G401.6 (cell line): ENCODE measurements at regions not wholly inside any gene's neighbourhood (a gene's known extent, or its start where the extent isn't known, plus 50 kb on each side); places are given as distances from the start of the nearest gene placed in this dataset.

Experiments
- FAIRE-seq: peaks from 2 replicates; lab custom pipeline; 2012; peaks lifted over from hg19 to GRCh38; lab: Jason Lieb, UNC

DNA sequence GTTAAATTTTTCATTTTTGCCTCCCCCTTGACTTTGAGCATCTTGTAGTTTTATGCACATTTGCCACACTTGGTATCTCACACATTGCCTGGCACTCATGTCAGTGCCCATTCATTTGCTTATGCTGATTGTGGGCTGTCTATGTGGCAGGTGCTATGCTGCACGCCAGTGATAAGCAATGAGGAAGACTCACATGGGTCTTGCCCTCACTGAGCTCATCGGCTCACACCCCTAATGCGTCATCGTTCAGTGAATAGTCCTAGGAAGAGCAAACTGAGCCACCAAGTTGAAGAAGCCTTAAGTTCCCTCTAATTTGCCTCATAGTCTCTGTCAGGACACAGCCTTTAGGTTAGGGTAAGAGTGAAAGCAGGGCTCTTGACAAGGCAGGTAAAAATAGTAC, 209.4 kb upstream of the IL12B start:
- no peak for FAIRE-seq

DNA sequence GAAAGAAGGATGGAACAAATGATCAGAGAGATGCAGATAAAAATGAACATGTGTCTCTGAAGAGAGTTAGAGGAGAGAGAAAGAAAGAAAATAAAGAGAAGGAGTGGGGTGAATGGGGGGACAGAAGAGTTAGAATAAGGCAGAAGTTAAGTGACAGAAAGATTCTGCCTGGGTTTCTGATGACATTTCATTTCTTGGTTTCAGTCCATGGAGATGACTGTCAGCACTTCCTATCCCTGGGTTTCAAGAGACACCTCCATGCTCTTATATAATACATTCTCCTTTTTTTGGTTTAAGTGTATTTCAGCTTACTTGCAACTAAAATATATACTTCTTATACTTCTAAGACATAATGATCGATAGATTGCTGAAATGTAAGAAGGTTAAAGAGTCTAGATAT, 213.0 kb upstream of the IL12B start:
- FAIRE-seq: no peak

DNA sequence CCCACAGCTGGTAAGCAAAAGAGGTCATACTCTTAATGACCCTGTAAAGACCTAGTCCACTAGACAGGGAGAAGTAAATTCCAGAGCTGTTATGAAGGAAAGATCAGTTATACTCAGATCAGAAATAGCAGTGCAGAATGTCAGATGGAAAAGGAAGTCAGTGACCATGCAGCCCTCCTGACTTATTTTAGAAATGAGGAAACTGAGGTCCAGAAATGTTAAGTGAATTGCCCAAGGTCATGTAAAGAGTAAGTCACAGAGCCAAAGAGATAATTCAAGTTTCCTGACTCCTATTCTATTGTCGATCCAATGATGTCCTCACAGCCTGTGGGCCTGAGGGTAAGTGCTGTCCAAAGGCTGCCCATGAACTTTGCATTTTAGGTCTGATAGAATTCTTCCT, 214.9 kb upstream of the IL12B start:
- FAIRE-seq: no peak

DNA sequence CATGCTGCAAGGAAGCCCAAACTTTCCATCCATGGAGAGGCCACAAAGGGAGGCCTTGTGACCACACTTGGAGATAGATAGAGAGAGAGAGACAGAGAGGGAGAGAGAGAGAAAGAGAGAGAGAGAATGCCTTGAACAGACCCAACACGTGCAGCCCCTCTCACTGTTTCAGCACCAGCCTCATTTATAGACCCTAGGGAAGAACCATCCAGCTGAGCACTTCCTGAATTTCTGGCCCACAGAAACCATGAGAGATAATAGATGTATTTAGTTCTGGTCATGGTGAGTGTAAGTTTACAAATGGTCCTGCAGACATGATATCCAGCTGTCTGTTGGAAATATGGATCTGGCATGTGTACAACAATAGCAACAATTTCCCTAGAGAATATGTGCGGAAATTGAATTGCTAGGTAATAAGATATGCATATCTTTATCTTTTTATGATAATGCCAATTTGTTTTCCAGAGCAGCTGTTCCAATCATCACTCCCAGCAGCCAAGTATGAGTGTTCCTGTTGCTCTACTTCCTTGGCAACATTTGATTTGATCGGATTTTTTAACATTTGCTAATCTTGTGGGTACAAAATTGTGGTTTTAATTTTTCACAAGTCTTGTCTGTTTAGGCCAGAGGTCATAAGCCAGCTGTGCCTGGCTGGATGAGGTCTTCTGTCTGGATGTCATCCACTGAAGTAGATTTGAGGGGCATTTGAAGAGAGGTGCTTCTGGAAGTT, 217.3 kb upstream of the IL12B start:
- no peak for FAIRE-seq

DNA sequence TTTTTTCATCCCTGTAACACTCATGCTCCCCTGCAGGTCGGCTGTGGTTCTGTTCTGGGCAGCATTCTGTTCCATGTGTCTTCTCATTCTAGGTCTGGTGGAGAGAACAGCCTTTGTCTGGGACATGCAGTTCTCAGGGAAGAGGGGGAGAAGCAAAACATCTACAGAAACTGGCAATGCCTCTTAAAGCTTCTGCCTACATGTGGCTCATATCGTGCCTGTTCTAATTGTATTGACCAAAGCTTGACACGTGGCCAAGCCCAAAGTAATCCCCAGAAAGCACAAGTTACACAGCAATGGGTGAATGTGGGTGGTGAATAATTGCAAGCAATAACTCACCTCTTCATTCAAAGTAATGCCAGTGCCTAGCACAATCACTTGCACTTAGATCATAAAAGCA, 218.2 kb upstream of the IL12B start:
- FAIRE-seq: no peak

DNA sequence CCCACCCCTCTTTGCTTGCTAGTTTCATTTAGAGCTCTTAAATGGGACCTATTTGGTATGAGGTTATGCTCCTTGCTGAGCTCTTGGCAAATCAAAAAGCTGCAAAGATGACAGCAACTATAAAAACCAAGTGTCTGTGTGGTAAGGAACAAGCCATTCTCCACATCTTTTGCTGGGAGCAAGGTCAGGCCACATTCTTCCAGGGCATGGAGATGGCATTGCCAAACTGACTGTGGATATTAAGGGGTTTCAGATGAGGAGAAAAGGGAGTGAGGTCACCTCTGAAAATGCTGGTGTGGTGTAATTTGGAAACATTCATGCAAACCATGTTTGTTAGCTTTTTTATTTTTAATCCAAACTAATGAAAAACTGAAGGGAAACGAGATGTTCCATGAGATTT, 218.8 kb upstream of the IL12B start:
- no peak for FAIRE-seq

DNA sequence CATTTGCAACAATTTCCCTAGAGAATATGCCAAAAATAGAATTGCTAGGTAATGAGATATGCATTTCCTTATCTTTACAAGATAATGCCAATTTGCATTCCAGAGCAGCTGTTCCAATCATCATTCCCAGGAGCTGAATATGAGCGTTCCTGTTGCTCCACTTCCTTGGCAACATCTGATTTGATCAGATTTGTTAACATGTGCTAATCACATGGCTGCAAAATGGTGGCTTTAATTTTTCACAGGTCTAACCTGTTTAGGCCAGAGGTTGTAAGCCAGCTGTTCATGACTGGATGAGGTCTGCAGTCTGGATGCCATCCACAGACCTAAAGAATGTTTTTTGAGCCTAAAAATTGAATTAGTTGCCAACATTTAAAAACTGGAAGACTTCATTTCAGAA, 220.7 kb upstream of the IL12B start:
- FAIRE-seq: no peak

DNA sequence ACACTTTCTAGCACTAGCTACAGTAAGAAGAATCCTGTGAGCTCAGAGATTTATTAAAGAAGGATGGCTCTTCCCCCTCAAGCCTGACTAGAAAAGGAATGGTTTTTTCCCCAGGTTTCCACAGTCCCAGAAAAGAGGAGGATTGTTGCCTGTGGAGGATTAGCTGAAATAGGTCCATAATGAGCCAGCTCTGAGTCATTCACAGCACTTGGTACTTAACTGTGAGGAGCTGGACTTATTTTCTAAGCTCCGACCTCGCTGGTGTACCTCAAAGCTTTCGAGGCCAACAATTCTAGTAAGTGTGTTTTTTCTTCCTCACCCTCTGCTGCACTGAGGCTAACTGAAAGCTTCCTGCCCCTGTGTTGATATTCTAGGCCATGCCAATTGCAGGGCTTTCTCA, 222.5 kb upstream of the IL12B start:
- no peak for FAIRE-seq

DNA sequence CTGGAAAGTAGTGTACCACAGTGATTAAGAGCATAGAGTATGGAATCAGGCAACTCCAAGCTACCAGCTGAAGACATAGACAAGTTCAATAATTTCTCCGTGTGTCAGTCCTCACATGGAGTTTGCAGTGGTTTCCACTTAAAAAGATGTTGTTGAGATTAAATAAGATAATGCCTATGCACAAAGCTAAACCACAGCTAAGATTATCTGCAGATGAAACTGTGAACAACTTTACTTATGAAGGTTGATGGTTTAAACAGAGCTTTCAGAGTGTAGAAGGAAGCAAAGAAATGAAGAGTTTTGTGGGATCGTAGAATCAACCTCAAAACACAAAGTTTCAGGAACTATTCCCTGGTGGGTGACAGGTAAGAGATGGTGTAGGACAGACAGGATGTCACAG, 223.5 kb upstream of the IL12B start:
- no peak for FAIRE-seq

DNA sequence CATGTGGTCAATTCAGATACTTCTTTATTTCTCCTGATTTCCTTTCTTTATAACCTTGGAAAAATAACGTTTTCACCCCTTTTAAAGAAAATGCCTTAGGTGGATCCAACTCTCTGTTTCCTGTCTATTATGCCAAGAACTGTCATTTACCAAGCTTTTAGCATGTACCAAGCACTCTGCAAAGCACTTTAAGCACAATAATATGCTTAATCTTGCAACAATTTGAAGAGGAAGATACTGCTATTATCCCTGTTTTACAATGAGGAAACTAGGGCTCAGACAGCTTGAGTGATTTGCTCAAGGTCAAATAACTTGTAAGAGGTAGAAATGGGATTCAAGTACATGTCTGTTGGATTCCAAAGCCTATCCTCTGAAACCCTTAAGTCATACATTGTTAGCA, 224.8 kb upstream of the IL12B start:
- FAIRE-seq: no peak

DNA sequence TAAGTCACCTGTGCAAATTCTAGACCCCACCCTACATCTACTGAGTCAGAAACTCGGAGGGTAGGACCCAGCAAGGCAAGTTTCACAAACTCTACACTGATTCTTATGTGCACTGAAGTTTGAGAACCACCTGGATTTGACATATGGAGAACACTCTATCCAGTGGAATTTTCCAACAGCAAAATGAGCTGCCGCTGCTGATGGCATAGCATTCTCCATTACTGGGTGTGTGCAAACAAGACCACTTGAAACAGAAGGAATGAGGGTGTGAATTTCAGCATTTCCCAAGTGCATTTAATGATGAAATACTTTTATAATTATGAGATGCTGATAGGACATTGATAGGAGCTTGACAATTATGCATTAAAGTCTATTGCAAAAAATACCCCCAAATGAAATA, 229.1 kb upstream of the IL12B start:
- FAIRE-seq: no peak

DNA sequence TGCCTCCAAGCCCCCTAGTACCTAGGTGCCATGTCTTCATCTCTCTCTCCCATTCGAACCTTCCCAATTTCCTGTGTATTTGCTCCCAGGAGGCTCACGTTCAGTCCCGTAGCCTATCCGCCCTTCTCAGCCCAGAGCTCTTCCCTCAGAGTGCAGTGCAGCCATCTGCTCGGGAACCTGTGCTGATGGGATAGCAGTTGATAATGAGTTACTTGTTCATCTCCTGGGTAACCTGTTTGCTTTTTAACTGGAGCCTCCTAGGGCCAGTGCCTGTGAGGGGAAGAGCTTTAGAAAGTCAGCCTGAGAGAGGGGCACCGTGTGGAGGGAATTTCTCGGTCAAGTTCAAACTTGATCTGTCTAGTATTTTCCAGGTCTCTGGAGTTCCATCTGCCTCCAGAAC, 229.8 kb upstream of the IL12B start:
- FAIRE-seq: no peak

DNA sequence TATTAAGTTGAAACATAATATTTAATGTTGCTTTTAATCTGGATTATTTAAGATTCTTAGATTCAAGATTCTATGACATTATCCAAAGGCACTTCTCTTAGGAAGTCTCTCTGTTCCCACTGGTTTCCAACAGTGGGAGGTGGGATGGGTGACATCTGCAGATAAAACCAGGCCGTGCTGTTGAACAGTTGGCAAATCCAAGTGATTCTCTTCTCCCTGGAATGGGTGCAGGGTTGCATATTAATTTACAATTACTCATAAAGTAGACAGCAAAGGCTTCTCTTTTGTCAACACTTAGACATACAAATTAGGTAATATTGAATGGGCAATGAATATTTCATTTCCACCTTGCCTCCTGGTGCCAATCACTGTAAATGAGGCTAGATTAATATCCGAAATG, 233.7 kb upstream of the IL12B start:
- FAIRE-seq: no peak

DNA sequence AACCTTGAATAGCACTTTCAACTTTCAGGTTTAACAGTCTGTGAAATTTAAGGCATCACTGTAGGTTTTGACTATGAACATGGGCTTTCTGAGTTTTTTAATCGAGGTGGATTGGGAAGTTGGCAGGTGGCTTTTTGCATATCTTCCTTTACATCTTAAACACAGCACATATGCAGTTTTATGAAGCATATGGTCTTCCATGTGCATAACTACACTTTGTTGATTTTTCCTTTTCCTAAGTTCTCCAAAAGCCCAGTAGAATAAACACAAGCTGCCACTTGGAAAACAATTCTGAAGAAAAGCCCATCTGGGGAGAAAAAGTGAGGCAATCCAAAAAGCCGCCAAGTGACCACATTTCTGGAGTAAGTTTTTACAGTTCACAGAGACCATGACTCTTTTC, 236.5 kb upstream of the IL12B start:
- no peak for FAIRE-seq

DNA sequence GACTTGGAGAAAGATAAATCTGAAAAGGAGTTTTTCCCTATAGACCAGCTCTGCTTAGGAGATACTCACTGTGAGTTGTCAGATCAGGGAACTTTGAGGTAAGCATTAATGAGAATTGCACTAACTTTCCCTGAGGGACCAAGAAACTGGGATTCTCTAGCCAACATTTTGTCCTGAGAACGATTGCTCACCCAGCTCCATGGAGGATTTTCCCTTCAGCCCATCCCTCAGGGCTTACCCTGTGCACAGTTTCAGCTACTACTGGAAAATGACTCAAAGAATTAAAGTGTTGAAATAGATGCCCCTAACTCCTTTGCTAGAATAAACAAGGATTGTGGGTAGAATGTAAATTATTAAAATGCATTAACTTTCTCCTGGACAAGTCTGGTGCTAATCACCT, 237.2 kb upstream of the IL12B start:
- no peak for FAIRE-seq

DNA sequence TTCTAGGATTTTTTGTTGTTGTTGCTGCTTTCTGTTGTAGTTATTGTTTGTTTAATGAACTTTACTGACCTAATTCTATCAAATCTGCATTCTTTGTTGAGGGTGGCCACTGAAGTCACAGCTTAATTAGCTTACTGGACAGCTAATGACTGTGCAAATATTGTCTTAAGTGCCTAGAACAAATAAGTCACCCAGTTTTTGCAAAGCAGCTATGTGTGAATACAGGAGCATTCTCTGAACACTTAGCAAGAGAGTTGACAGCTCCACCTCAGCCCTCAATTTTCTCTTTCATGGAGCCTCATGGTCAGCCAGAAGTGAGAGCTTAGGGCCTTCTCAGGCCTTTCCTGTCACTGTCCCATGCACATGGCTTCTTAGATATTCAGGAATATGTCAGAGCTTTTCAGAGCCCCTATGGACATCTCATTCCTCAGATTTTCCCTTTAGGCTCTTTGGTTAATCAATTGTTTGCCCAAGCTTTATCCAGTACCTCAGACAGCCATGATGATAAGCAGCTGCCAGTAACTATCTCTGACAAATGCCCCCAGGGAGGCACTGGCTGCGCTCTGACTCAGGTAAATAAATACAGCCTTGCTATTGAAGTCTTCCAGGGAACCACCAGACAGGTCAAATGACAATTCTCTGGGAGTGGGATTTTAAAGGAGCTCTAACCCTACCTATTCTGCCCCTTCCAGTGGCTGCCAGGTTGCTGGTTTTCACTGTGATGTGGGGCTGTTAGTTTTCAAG, 241.4 kb upstream of the IL12B start:
- FAIRE-seq: no peak

DNA sequence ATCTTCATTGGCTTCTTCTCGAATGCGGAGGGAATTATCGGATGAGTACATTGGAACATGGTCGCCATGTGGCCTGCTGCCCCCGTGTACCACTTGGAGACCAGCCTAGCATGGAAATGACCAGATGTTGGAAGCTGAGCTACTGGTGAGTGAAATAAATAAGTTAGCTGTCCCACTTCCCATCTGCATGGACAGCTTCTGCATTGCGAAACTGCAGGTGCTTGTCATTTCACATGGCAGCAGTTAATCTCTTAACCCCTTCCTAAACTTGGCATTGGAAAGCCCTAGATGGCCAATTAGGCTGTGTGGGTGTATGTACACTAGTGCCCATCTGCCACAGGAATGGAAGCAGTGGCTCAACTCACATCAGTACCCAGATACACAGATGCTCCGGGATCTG, 246.6 kb upstream of the IL12B start:
- no peak for FAIRE-seq

DNA sequence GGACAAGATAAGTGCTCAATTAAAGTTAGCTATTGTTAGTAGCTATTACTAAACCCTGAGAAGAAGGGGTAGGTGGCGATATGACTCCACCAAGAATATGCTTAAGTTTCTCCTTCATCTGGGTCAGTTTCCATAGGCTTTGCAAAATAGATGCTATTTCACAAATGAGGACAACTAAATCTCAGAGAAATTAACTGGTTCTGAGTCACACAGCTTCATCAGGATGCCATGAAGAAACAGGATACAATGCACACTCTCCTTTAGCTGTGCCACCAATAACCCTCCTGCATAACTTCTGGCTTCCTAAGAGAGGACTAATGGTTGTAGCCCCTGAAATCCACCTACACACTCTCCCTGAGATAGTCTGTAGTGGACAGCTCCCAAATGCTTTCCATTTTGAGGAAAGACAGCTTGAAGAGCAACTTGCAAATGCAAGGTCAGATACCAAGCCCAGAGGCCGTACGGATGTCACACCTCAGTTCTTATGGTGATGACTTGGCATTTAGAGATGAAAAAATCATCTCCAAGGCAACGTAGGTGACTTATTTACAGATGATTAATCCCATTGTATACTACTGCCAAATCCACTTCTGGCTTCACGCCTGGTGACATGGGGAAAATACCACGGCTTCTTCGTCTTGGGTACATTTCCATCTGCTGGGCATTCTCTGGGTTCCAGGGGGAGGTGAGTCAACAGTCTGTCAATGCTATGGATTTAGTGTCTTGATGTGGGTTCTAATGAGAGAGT, 251.4 kb upstream of the IL12B start:
- FAIRE-seq: no peak

DNA sequence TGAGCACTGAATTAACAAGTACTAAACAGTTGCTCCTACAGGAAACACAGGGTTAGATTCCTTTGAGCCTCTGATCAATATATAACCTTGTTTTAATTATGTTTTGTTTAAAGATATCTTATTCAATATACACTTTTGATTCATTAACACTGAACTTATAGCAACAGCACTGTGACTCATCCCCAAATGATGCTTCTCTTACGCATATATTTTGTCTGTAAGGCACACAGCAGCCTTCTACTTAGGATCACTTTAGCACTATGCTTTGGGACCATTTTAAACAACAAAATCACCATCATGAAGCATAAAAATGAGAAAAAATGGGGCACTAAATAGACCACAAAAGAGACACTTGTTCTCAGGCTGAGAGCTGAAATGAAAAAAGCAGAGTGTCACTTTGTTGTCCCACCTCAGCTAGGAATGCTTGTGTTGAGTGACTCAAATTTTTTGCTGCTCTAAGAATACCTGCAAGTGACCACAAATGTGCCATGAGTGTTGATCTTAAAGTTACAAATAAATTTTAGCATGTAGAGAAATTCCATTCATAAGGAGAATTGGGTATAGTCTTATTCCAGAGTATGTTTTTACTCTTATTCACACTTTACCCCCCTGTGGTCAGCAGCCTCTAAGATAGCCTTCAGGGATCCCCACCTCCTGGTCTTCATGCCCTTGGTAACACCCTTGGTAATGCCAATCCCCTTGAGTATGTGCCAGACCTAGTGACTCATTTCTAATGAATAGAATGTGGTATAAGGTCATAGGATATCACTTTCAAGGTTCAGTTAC, 252.7 kb upstream of the IL12B start:
- FAIRE-seq: no peak

DNA sequence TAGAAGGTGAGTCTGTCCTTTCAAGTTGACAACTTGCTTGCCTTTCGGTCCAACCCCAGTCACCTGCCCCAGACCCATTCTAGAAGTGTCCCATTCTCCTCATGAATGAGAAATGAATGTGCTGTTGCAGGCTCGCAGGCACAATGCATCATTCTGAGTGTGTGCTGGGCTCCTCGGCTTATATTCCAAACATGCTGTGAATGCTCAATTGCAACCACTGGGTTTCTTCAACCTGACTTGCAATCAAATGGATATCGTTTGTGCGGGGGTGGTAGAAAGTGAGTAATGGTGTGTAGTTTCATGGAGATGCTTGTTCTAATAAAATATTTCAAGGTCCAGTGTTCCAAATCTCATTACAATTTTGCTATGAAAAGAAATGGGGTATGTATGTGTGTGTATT, 256.6 kb upstream of the IL12B start:
- no peak for FAIRE-seq

DNA sequence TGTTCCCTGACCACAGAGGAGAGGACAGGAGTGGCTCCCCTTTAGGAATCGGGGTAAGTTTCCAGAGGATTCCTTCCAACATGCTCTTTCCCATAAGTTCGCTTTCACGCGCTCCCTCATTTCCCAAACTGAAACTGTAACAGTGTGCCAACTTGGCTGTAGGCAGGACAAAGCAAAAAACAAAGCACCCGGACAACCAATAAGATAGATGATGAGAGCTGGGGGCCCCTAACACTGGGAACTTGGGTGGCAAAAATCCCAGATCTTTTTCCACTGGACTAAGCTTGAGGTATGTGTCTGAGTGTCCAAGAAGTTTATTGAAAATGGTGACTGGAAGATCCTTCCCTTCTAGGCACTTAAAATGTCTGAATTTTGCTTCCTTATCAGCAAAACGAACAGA, 258.7 kb upstream of the IL12B start:
- FAIRE-seq: no peak

DNA sequence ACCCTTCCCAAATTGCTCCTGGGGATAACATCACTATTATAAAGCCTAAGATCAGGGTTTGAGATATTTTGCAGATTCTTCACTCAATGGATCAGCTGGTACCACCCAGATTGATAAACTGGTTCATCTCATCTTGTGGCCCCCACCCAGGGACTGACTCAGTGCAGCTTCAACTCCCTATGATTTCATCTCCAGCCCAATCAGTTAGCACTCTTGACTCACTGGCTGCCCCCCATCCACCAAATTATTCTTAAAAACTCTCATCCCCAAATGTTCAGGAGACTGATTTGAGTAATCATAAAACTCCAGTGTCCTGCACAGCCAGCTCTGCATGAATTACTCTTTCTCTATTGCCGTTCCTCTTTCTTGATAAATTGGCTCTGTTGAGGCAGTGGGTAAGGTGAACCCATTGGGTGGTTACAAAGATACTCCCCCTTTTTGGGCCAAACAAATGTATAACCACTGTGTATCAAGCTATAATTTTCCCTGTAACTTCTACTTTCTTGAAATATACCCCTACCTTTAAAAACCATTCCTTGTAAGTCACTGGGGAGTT, 263.3 kb upstream of the IL12B start:
- no peak for FAIRE-seq
